GM18519 (cell line): ENCODE measurements at regions not wholly inside any gene's neighbourhood (a gene's known extent, or its start where the extent isn't known, plus 50 kb on each side); places are given as distances from the start of the nearest gene placed in this dataset.

Source experiments
- ATAC-seq: cut with Tn5 transposase; IDR thresholded peaks from one replicate; pipeline ENCODE4 v1.9.1; 2021; ENCODE audit warnings: mild to moderate bottlenecking, moderate library complexity; ENCODE audit not compliant: unreplicated experiment, low FRiP score

- no peak for ATAC-seq
These were observed 85.2 kb upstream of the PFKP start for GRCh38 chr10:2982146-2982545.

GRCh38 chr10:2981361-2981801 is 86.0 kb upstream of the PFKP start:
- ATAC-seq = no peak

DNA sequence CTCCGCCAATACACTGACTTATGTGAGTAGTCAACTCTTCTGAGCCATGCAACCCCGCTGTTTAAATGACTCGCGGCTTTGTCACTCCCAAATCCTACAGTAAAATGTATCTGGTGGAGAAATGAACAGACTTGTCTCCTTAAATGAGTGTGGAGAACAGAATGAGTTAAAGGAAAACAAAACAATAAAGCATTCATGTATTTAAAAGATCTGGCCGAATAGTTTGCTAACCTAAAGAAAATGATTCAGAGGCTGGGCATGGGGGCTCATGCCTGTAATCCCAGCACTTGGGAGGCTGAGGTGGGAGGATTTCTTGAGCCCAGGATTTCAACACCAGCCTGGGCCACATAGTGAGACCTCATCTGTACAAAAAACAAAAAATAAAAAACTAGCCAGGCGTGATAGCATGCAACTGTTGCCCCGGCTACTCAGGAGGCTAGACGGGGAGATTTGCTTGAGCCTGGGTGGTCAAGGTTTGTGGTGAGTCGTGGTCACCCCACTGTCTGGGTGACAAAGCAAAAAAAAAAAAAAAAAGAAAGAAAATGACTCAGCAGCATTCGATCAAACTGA is 86.5 kb upstream of the PFKP start:
- no peak for ATAC-seq

- ATAC-seq = no peak
These were observed 87.2 kb upstream of the PFKP start for GRCh38 chr10:2980116-2980515.

DNA sequence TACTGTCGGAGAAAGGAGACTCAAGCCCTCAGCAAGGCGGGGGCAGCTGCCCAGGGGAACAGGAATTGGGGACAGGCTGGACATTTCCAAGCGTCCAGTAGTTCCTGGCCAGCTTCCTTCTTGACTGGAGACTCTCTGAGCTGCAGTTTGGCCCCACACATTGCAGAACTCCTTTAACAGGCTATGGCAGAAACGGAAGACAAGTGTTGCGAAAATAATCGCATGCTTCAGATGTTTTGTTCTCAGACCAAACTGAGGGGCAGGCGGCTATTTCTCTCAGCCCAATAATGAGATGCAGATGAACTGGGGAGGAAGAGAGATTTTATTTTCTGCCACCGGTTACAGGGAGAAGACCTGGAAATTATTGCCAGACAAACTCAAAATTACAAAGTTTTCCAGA is 88.0 kb upstream of the PFKP start:
- no peak for ATAC-seq

GRCh38 chr10:2978574-2979273 is 88.6 kb upstream of the PFKP start:
- ATAC-seq = no peak

DNA sequence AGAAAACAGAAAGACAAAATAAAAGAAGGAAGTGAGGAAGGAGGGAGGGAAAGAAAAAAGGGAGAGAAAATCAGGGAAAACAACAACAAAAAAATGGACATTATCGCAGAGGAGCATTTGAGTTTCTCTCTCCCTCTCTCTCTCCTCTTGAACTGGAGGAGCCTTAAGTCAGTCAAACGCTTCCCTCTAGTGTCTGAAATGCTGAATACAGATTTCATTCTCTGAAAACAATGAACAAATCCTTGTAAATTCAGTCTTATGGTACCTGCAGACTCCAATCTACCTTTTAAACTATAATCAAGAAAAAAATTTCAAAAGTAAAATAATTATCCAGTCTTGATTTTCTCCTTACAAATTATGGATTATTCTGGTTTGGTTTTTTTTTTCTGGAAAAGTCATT is 89.2 kb upstream of the PFKP start:
- ATAC-seq = peak; percentile 75

DNA sequence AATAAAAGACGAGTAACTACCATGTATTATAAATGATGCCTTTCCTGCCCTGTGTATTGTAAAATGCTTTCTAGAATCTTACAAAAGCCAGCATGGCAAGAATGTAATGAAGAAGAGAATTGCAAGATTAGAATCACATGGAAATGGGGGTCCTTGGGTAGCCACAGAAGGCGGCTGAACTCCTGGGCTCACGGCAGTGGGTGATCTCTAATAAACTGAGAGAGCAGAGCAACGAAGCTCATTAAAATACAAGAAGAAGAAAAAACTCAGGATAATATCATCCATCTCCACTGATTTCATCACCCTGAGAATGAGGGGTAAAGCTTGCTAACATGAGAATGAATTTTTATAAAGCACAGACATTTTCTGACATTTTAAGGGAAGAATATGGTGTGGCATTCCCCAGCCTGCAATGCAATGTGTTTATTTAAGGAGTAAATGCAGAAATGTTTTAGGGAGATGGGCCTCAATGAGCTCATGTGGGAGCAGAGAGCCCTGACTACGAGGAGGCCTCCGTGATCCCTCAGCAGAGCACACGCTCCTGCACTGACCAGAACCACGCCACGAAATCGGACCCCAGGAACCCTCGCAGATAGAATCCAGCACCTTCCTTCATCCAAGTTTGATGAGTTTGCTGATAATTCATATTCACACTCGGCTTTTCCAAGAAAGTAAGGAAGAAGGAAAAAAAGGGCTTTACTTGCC is 92.7 kb upstream of the PFKP start:
- ATAC-seq = no peak

GRCh38 chr10:2974083-2974482 is 93.3 kb upstream of the PFKP start:
- ATAC-seq = no peak

GRCh38 chr10:2972810-2973209 is 94.5 kb upstream of the PFKP start:
- no peak for ATAC-seq

GRCh38 chr10:2972216-2972615 is 95.1 kb upstream of the PFKP start:
- no peak for ATAC-seq

GRCh38 chr10:2970190-2970823 is 97.0 kb upstream of the PFKP start:
- ATAC-seq = no peak

- no peak for ATAC-seq
These were observed 98.8 kb upstream of the PFKP start for GRCh38 chr10:2968401-2969058.

DNA sequence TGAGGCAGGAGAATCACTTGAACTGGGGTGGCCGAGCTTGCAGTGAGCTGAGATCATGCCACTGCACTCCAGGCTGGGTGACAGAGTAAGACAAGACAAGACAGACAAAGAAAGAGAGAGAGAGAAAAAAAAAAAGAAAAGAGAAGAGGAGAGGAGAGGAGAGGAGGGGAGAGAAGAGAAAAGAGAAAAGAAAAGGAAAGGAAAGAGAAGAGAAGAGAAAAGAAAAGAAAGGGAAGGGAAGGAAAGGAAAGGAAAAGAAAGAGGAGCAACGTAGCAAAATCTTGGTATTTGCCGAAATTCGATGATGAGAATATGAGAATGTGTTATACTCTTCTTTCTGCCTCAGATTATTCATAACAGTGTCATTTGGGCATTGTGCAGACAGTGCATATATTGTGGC is 101.2 kb upstream of the PFKP start:
- no peak for ATAC-seq

DNA sequence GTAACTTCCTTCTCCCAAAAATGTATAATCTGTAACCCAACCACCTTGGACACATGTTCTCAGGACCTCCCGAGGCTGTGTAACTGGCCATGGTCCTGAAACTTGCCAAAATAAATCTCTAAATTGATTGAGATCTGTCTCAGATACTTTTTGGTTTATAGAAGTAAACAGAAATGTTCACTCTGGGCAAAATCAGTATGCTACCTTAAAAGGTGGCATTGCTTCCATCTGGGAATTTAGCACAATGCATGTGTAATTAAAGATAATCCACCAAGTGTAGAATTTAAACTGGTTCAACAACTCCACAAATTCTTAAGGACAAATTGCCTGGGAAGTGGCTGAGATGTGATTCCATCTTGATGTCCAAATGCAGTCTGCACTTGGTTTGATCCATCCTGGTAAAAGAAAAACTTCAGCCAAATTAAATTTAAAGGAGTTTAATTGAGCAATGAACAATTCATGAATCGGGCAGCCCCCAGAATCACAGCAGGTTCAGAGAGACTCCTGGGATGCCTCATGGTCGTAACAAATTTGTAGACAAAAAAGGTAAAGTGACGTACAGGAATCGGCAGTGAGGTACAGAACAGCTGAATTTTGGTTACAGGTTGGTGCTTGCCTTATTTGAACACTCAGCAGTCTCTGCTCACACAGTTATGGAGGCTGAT is 102.6 kb upstream of the PFKP start:
- no peak for ATAC-seq

GRCh38 chr10:2963889-2964631 is 103.3 kb upstream of the PFKP start:
- ATAC-seq = no peak

- no peak for ATAC-seq
These were observed 105.2 kb upstream of the PFKP start for GRCh38 chr10:2962194-2962593.

DNA sequence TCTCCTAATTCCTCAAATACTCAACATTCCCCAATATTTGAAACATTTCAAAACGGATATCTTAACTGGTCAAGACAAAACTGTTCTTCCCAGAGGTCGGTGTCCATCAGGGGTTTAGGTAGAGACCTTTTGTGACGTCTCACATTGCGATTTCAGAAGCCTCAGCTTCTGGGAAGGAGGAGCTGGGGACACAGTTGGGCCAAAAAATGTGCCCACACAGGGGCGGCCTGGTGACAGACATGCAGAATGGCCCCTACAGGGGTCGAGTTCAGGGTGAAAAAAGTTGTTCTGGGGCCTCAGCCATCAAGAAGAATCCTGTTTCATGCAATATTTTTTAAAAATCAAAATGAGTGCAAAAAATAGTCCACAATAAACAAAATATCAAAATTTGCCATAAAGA is 108.7 kb upstream of the PFKP start:
- no peak for ATAC-seq

DNA sequence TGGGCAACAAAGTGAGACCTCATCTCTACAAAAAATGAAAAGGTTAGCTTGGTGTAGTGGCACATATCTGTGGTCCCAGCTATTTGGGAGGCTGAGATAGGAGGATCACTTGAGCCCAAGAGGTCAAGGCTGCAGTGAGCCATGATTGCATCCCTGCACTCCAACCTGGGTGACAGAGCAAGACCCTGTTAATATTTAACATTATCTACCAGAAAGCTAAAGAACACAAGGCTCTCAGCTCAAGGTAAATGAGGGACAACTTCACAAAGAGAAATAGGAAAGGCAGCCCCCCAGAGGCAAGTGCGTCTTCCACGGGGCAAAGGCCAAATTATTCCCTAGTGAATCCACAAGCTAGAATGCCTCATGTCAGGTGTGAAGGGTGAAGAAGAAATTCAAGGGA is 109.6 kb upstream of the PFKP start:
- no peak for ATAC-seq

GRCh38 chr10:2955064-2955463 is 112.3 kb upstream of the PFKP start:
- ATAC-seq = no peak
